ENCODE measurements at regions not wholly inside any gene's neighbourhood (a gene's known extent, or its start where the extent isn't known, plus 50 kb on each side); places are given as distances from the start of the nearest gene placed in this dataset.

DNA sequence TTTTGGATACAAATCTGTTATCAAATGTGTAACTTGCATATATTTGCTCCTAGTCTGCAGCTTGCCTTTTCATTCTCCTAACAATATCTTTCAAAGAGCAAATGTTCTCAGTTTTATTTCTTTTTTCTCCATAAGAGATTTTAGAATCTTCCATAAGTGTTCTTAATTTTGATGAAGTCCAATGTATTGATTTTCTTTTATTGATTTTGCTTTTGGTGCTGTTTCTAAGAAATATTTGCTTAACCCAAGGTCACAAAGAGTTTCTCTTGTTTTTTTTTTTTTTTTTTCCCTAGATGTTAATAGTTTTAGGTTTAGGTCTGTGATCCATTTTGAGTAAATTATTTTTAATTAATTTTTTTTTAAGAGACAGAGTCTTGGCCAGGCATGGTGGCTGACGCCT, 75.8 kb upstream of the SPRED2 start:
- DNase-seq = no peak

DNA sequence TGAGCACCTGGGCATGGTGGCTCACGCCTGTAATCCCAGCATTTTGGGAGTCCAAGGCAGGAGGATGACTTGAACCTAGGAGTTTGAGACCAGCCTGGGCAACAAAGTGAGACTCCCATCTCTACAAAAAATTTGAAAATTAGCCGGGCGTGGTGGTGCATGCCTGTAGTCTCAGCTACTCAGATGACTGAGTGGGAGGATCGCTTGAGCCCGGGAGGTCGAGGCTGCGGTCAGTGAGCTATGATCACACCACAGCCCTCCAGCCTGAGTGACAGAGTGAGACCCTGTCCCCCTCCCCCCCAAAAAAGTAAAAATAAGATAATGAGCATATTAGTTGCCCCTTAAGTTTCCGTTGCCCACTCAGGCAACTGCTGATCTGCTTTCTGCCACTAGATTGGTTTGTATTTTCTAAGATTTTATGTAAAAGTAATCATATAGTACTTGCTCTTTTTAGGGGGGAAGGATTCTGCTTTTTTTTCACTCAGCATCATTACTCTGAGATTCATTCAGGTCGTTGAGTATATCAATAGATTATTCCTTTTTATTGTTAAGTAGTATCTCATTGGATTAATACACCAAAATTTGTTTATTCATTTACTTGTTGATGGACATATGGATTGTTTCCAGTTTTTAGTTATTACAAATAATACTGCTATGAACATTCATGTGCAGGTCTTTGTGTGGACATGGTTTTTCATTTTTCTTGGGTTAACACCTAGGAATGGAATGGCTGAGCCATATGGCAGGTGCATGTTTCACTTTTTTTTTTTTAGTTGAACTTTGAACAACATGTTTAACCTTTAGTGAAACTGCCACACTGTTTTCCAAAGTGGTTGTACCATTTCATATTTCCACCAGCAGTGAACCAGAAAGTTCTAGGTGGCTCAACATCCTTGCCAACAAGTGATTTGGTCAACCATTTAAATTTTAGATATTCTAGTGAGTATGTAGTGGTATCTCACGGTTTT, 75.0 kb upstream of the SPRED2 start:
- DNase-seq = no peak

- DNase-seq = no peak
Measured at GRCh38 chr2:65504814-65505697, 72.7 kb upstream of the SPRED2 start.

- no peak for DNase-seq
Measured at GRCh38 chr2:65504201-65504600, 71.8 kb upstream of the SPRED2 start.

DNA sequence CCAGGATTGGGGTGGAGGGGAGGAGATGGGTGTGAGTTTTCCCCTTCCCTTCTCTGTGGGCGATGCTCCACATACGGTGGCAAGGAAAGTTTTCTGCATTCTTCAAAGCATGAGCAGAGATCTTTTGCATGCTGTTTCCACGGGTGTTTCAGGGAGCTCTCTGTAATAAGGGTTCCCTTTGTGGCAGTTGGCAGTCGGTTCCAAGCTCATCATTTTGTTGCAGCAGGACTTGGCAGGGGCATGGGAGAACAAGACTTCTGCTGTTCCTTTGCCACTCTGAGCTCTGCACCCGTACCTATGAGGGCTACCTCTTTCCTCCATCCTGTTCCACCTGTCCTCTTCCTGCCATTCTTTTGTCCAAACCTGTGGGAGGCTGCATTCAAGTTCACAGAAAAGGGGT, 71.3 kb upstream of the SPRED2 start:
- no peak for DNase-seq

DNA sequence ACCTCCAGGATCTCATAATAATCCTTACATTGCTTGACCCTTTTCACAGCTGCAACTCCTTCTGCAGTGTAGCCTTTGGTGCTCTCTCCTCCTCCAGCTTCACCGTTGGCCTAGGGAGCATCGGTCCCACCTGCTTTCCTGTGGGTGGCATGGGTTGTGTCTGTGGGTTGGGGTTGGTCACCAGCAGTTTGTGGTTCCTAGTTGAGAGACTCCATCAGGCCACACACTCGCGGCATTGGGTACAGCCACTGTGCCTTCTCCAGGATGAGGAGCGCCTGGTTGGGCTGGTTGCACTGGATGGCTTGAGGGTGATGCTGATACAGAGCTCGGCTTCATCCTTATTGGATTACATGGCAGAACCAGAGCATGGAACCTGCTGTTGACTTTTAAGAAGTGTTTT, 69.4 kb upstream of the SPRED2 start:
- no peak for DNase-seq

DNA sequence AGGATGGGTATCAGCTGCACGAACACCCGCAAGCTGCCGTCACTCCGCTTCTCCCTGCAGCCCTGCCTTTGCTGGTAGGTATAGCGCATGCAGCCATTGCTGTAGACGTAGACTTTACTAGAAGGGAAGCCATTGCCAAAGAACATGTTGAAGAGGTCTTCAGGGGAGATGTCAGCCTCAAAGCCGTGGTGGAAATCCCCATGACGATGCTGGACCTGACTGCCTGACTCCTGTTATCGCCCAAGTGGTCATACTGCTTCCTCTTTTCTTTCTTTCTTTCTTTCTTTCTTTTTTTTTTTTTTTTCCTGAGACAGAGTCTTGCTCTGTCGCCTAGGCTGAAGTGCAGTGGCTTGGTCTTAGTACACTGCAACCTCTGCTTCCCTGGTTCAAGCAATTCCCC, 68.7 kb upstream of the SPRED2 start:
- no peak for DNase-seq

- DNase-seq = no peak
Measured at GRCh38 chr2:65500310-65501040, 68.1 kb upstream of the SPRED2 start.

DNA sequence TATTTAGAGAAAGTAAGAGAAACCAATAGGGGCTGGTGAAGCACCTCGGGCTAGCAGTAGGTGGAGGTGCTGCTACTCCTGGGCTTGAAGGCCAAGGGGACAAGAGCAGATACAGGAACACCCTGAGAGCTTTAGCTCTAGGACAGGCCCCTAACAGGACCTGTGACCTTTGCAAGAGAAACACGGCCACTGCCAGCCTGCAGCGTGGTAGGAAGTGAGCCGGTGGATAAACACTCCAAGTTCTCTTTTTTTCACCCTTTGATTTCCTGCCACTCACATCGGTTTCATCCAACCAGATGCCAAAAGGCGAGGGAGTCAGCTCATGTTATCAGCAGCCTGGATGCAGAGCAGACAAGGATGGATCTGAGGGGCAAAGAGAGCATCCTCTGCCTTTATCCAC, 66.8 kb upstream of the SPRED2 start:
- DNase-seq = no peak

GRCh38 chr2:65498396-65498795, 66.0 kb upstream of the SPRED2 start:
- DNase-seq = no peak

- DNase-seq = no peak
Measured at GRCh38 chr2:65495251-65495877, 63.0 kb upstream of the SPRED2 start.

- no peak for DNase-seq
Measured at GRCh38 chr2:65494078-65494477, 61.7 kb upstream of the SPRED2 start.

DNA sequence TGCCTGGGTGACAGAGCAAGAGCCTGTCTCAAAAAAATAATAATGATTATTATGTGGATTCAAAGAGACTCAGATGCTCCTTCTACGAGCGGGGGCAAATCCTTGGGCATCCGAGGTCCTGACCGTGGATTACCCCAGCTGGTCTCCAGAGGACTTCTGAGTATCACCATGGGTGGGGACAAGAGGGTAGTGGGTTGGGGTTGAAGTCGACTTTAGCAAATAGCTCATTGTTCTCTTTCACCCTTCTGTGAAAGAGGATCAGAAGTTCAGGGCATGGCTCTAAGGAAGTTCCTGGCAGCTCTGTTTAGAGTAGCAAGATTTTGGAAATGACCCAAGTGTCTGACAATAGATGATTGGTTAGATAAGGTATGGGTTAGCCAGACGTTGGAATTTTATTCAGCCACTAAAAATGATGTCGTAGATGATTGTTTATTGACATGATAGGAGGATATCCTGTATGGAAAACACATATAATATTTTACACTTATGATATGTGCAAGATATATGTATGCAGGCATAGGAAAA, 59.0 kb upstream of the SPRED2 start:
- DNase-seq = no peak

- no peak for DNase-seq
Measured at GRCh38 chr2:65490222-65490621, 57.8 kb upstream of the SPRED2 start.

GRCh38 chr2:65489269-65489668, 56.9 kb upstream of the SPRED2 start:
- DNase-seq = no peak

GRCh38 chr2:65488527-65488926, 56.1 kb upstream of the SPRED2 start:
- DNase-seq = no peak

GRCh38 chr2:65487404-65487803, 55.0 kb upstream of the SPRED2 start:
- no peak for DNase-seq

GRCh38 chr2:65486802-65487201, 54.4 kb upstream of the SPRED2 start:
- DNase-seq = no peak

GRCh38 chr2:65486282-65486681, 53.9 kb upstream of the SPRED2 start:
- no peak for DNase-seq

GRCh38 chr2:65485839-65486238, 53.4 kb upstream of the SPRED2 start:
- DNase-seq = no peak

DNA sequence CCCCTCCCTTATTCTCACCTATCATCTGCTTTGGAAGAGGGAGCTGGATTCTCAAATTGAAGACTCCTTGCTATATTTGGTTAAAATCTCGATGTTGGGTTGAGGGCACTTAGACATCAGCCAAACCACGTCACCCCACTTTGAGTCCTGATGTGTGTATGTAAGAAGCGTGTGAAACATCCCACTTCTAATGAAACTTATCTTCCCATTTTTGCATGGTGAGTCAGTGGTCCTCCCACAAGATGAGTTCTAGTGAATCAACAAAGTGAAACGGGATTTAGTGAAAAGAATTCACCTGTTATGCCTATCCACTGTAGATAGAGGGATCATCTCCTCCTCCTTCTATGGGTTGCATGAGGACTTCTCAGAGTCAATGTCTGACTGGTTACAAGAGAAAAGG, 51.4 kb upstream of the SPRED2 start:
- no peak for DNase-seq

DNA sequence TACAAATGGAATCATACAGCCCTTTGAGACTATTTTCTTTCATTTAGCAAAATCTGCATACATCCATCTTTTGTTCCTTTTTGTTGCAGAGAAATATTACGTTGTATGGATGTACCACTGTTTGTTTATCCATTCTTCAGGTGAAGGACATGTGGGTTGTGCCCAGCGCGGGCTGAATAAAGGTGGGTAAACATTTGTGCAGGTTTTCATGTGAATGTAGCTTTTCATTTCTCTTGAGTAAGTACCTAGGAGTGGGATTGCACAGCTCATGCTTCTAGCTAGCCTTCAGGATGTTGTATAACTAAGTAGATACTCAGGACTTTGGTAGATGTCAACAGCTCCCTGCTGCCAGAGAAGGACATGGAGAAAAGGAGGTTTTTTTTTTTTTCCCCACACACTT, 50.6 kb upstream of the SPRED2 start:
- DNase-seq = no peak
